Sigmoid colon (tissue), 6 donors: ENCODE measurements at regions not wholly inside any gene's neighbourhood (a gene's known extent, or its start where the extent isn't known, plus 50 kb on each side); places are given as distances from the start of the nearest gene placed in this dataset.

ENCODE experiments used
- DNase-seq: peaks from one replicate; pipeline ENCODE4 v3.0.0-alpha.2; 2019
- H3K27ac ChIP-seq, 4 donors: fragments of 200-600 bp; sonication (generic); one replicate each; pipeline ENCODE4 v1.5.1; 2016 to 2019; ENCODE audit warnings: mild to moderate bottlenecking in 1 of 4
- H3K27me3 ChIP-seq, 3 donors: fragments of 200-600 bp; sonication (generic); one replicate each; pipeline ENCODE4 v1.5.1; 2019; ENCODE audit warnings: mild to moderate bottlenecking in 1 of 3
- H3K36me3 ChIP-seq, 4 donors: fragments of 200-600 bp; sonication (generic); one replicate each; pipeline ENCODE4 v1.5.1; 2016 to 2019
- H3K4me1 ChIP-seq, 4 donors: fragments of 200-600 bp; sonication (generic); one replicate each; pipeline ENCODE4 v1.5.1; 2017 to 2019
- H3K4me3 ChIP-seq, 4 donors: fragments of 200-600 bp; sonication (generic); one replicate each; pipeline ENCODE4 v1.5.1; 2017 to 2019; ENCODE audit warnings: mild to moderate bottlenecking in 2 of 4, moderate library complexity in 1 of 4
- H3K9me3 ChIP-seq, 4 donors: fragments of 200-600 bp in 3 of 4; sonication (generic) in 3 of 4; one replicate each; pipeline versions ENCODE4 v1.5.1 to v1.6.1; 2013 to 2019
- EP300 ChIP-seq, 4 donors: sonication (generic); formaldehyde crosslinking; IDR thresholded peaks; one replicate each; pipeline ENCODE4 v1.6.1; 2017; ENCODE audit warnings: antibody characterized with exemption in 4 of 4
- POLR2A ChIP-seq, 2 donors: fragments of 450-650 bp; IDR thresholded peaks; one replicate each; pipeline ENCODE4 v1.6.1; 2016; ENCODE audit warnings: antibody characterized with exemption in 2 of 2, mild to moderate bottlenecking in 2 of 2, moderate library complexity in 2 of 2
- POLR2AphosphoS5 ChIP-seq, 4 donors: sonication (generic); formaldehyde crosslinking; IDR thresholded peaks; one replicate each; pipeline ENCODE4 v1.6.1; 2017; ENCODE audit warnings: antibody characterized with exemption in 4 of 4
- WGBS, 2 donors: extraction: QIAGEN DNeasy Blood & Tissue Kit; methylation state at CpG; one replicate each; pipeline ENCODE4 v1.1.7; 2013; 5-methylcytosine and 5-hydroxymethylcytosine counted together
- intact Hi-C: fragments of 100-400 bp; cut with DNase I; formaldehyde crosslinking; loops from one replicate; pipeline ENCODE4 v1.15.1; 2023
- TF ChIP-seq, protein P1 (sequence below), 4 experiments: fragments of 450-650 bp in 3 of 4; fragments of 200-600 bp in 1 of 4; IDR thresholded peaks; one replicate each; pipeline ENCODE4 v1.5.1; 2016 to 2019; ENCODE audit warnings: antibody characterized with exemption in 4 of 4, mild to moderate bottlenecking in 3 of 4, moderate library complexity in 2 of 4
- donor health status: healthy with polysubstance abuse.
- donor health status: healthy.

GRCh38 chr18:24935896-24936295 lies 416.1 kb downstream of the ZNF521 start:
- no peak for TF ChIP-seq POLR2A (IDR thresholded peaks at IDR 0.05)
- TF ChIP-seq, protein P1, sequence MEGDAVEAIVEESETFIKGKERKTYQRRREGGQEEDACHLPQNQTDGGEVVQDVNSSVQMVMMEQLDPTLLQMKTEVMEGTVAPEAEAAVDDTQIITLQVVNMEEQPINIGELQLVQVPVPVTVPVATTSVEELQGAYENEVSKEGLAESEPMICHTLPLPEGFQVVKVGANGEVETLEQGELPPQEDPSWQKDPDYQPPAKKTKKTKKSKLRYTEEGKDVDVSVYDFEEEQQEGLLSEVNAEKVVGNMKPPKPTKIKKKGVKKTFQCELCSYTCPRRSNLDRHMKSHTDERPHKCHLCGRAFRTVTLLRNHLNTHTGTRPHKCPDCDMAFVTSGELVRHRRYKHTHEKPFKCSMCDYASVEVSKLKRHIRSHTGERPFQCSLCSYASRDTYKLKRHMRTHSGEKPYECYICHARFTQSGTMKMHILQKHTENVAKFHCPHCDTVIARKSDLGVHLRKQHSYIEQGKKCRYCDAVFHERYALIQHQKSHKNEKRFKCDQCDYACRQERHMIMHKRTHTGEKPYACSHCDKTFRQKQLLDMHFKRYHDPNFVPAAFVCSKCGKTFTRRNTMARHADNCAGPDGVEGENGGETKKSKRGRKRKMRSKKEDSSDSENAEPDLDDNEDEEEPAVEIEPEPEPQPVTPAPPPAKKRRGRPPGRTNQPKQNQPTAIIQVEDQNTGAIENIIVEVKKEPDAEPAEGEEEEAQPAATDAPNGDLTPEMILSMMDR (IDR thresholded peaks at IDR 0.05) = no peak
- no peak for TF ChIP-seq EP300 (IDR thresholded peaks at IDR 0.05)
- TF ChIP-seq POLR2AphosphoS5 (IDR thresholded peaks at IDR 0.05) = no peak
- no peaks in the 10 kb centered on the region for H3K27me3 ChIP-seq
- DNase-seq = no peak
- no peaks in the 10 kb centered on the region for H3K36me3 ChIP-seq
- 77 to 80% methylated on average over 1 of the region's 1 CpG for WGBS, 2 donors
- peaks cover 0 to 2% (median 0%) of the 10 kb centered on the region in 4 donors for H3K4me1 ChIP-seq
- intact Hi-C loops = no loop called here
- no peak overlapping the region for H3K4me3 ChIP-seq
- H3K9me3 ChIP-seq = no peaks in the 10 kb centered on the region
- H3K27ac ChIP-seq = no peak overlapping the region

GRCh38 chr18:24936691-24937090 lies 415.3 kb downstream of the ZNF521 start:
- Histone ChIP-seq H3K4me3 (no peak overlapping the region), H3K4me1 (no peaks in the 10 kb centered on the region), H3K27me3 (no peaks in the 10 kb centered on the region), H3K27ac (no peak overlapping the region), H3K9me3 (no peaks in the 10 kb centered on the region), H3K36me3 (no peaks in the 10 kb centered on the region)
- WGBS, 2 donors = 88 to 91% methylated on average over 3 of the region's 3 CpGs
- TF ChIP-seq, protein P1 (IDR thresholded peaks at IDR 0.05) = no peak
- intact Hi-C loops = no loop called here
- no peak for DNase-seq

DNA sequence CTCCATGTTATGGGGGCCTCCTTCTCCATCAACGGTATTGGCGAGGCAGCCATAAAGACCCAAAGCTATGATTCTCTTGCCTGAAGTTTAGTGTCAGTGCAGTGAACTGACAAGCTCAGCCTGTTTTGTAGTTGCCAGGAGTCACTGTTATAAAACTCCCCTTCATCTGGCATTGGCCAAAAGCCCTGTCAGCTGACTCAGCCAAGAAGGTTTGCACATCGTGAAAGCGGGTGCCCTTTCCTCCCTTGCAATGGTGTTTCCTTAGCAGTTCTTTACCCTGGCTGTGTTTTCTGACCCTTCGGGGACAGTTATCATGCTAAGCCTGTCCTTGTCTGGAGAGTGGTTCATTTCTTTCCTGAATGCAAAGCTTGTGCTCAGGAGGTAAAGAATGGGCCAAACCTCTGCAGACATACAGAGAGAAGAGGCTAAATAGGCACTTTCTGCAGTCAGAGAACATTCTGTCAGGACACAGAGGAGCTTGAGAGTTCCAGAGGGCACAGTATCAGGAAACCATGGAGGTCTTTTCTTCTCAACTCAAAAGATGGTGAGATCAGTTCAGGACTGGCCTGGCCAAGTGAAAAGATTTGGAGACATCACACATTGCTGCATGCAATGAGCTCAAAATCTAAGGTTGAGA lies 414.2 kb downstream of the ZNF521 start:
- no peak for TF ChIP-seq EP300 (IDR thresholded peaks at IDR 0.05)
- no peak for TF ChIP-seq POLR2AphosphoS5 (IDR thresholded peaks at IDR 0.05)
- TF ChIP-seq POLR2A (IDR thresholded peaks at IDR 0.05) = no peak
- TF ChIP-seq, protein P1 (IDR thresholded peaks at IDR 0.05) = no peak
- Histone ChIP-seq H3K4me1 (no peaks in the 10 kb centered on the region), H3K27me3 (no peaks in the 10 kb centered on the region), H3K4me3 (no peak overlapping the region), H3K9me3 (no peaks in the 10 kb centered on the region), H3K36me3 (no peaks in the 10 kb centered on the region), H3K27ac (no peak overlapping the region)
- no peak for DNase-seq
- 81 to 87% methylated on average over 5 of the region's 5 CpGs for WGBS, 2 donors
- intact Hi-C loops = no loop called here

DNA sequence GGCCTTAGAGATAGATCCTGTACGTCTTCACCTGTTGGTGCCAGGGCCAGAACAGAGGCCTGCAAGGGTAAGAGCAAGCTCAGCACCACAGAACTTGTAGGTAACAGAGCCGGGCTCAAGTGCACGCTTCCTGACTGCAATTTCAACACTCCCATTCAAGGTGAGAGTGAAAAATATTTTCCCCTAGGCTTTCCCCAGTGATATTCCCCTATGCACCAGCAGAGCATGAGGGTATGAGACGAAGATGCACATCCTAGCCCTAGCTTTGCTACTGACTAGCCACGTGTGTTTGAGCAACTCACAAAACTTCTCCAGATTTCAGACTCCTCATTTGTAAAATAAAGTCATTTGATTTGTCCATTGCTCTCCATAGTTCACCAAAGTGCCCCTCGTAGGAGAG lies 411.6 kb downstream of the ZNF521 start:
- intact Hi-C loops = no loop called here
- Histone ChIP-seq H3K27ac (no peak overlapping the region), H3K4me3 (no peak overlapping the region), H3K4me1 (no peaks in the 10 kb centered on the region), H3K36me3 (no peaks in the 10 kb centered on the region), H3K9me3 (no peaks in the 10 kb centered on the region), H3K27me3 (no peaks in the 10 kb centered on the region)
- no peak for DNase-seq
- 92% methylated on average over 6 of the region's 6 CpGs for WGBS, 2 donors
- TF ChIP-seq POLR2AphosphoS5 (IDR thresholded peaks at IDR 0.05) = no peak
- no peak for TF ChIP-seq EP300 (IDR thresholded peaks at IDR 0.05)
- TF ChIP-seq POLR2A (IDR thresholded peaks at IDR 0.05) = no peak
- TF ChIP-seq, protein P1 (IDR thresholded peaks at IDR 0.05) = no peak
